Endodermal cell (in vitro differentiated cells): ENCODE measurements at regions not wholly inside any gene's neighbourhood (a gene's known extent, or its start where the extent isn't known, plus 50 kb on each side); places are given as distances from the start of the nearest gene placed in this dataset.

Source experiments
- DNase-seq: peaks from one replicate; pipeline ENCODE4 v3.0.0-alpha.2; 2017
- H3K27ac ChIP-seq: 2 replicates; pipeline ENCODE4 v1.5.1; 2013; ENCODE audit warnings: mild to moderate bottlenecking, low read depth, low read length, moderate library complexity
- H3K27me3 ChIP-seq: 2 replicates; pipeline ENCODE4 v1.6.1; 2013; ENCODE audit warnings: mild to moderate bottlenecking, low read length, moderate library complexity; ENCODE audit not compliant: insufficient read depth, control insufficient read depth, poor library complexity, severe bottlenecking
- H3K36me3 ChIP-seq: 2 replicates; pipeline ENCODE4 v1.7.0; 2013; ENCODE audit warnings: mild to moderate bottlenecking, low read length, moderate library complexity; ENCODE audit not compliant: control insufficient read depth, insufficient read depth
- H3K4me1 ChIP-seq: one replicate; pipeline ENCODE4 v1.7.0; 2013; ENCODE audit warnings: low read length; ENCODE audit not compliant: control insufficient read depth, insufficient read depth
- H3K4me3 ChIP-seq: 2 replicates; pipeline ENCODE4 v1.5.1; 2013; ENCODE audit warnings: mild to moderate bottlenecking, low read length, moderate library complexity
- H3K9ac ChIP-seq: 2 replicates; pipeline ENCODE4 v1.6.1; 2013; ENCODE audit warnings: mild to moderate bottlenecking, low read length, moderate library complexity; ENCODE audit not compliant: poor library complexity, severe bottlenecking; ENCODE audit errors: extremely low read depth
- H3K9me3 ChIP-seq: 2 replicates; pipeline ENCODE4 v1.6.1; 2013; ENCODE audit warnings: mild to moderate bottlenecking, low read length, moderate library complexity; ENCODE audit not compliant: control insufficient read depth
- H3K27ac Mint-ChIP-seq: 2 replicates; pipeline ENCODE4 v1.8.0; 2020; ENCODE audit warnings: mixed read lengths
- H3K27me3 Mint-ChIP-seq: 2 replicates; pipeline ENCODE4 v1.8.0; 2021; ENCODE audit warnings: mild to moderate bottlenecking, mixed read lengths; ENCODE audit not compliant: insufficient read depth
- H3K36me3 Mint-ChIP-seq: 2 replicates; pipeline ENCODE4 v1.8.0; 2020; ENCODE audit warnings: low read depth, mixed read lengths
- H3K4me1 Mint-ChIP-seq: 2 replicates; pipeline ENCODE4 v1.8.0; 2020; ENCODE audit warnings: mixed read lengths
- H3K4me3 Mint-ChIP-seq: 2 replicates; pipeline ENCODE4 v1.8.0; 2020; ENCODE audit warnings: mild to moderate bottlenecking, moderate library complexity, mixed read lengths
- H3K9me3 Mint-ChIP-seq: 2 replicates; pipeline ENCODE4 v1.8.0; 2020; ENCODE audit warnings: mild to moderate bottlenecking, mixed read lengths
- WGBS, 2 experiments: methylation state at CpG; one replicate each; pipeline versions ENCODE4 v1.1.5 to v1.1.7; 2013; ENCODE audit warnings: missing lambda C conversion rate in 2 of 2, mixed read lengths in 1 of 2; ENCODE audit not compliant: insufficient coverage in 1 of 2, insufficient read length in 1 of 2; 5-methylcytosine and 5-hydroxymethylcytosine counted together
- TF ChIP-seq, protein P1 (sequence below): fragments of 200-600 bp; sonication (generic); conservative IDR thresholded peaks from 2 replicates; pipeline ENCODE4 v1.5.0; 2021; ENCODE audit warnings: antibody characterized with exemption, mild to moderate bottlenecking

DNA sequence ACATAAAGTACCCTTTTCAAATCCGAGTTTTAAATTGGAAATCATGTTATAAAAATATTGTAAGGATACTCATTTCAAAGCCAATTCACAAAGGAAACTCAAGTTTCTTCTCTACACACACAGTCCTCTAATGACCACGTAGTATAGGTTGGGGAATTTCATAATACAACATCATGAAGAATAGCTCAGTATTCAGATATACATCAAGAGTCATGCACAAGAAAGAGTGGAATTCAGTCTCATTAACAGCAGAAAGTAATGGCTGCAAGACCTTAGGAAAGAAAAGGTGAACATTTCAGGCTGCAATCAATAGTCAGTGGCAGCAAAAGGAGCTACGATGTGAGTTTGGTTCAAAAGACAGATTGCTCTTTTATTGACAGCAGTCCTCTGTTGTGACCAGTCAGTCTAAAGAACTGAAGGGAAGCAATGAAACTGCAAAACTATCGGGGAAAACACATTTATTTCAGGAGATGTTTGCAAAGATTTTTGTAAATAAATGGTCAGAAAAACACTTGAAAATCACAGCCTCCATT lies 317.2 kb downstream of the IPMK start:
- Mint-ChIP-seq H3K27me3 (no peaks in the 10 kb centered on the region), H3K36me3 (no peaks in the 10 kb centered on the region), H3K9me3 (no peaks in the 10 kb centered on the region), H3K4me1 (no peaks in the 10 kb centered on the region), H3K4me3 (no peak overlapping the region), H3K27ac (no peak overlapping the region)
- H3K27me3 ChIP-seq: no peaks in the 10 kb centered on the region
- H3K4me1 ChIP-seq: no peaks in the 10 kb centered on the region
- no peaks in the 10 kb centered on the region for H3K9me3 ChIP-seq
- 82 to 96% methylated on average over 1 to 2 of the region's 4 CpGs for WGBS, 2 experiments
- H3K36me3 ChIP-seq: no peaks in the 10 kb centered on the region
- no peak overlapping the region for H3K27ac ChIP-seq
- TF ChIP-seq, protein P1, sequence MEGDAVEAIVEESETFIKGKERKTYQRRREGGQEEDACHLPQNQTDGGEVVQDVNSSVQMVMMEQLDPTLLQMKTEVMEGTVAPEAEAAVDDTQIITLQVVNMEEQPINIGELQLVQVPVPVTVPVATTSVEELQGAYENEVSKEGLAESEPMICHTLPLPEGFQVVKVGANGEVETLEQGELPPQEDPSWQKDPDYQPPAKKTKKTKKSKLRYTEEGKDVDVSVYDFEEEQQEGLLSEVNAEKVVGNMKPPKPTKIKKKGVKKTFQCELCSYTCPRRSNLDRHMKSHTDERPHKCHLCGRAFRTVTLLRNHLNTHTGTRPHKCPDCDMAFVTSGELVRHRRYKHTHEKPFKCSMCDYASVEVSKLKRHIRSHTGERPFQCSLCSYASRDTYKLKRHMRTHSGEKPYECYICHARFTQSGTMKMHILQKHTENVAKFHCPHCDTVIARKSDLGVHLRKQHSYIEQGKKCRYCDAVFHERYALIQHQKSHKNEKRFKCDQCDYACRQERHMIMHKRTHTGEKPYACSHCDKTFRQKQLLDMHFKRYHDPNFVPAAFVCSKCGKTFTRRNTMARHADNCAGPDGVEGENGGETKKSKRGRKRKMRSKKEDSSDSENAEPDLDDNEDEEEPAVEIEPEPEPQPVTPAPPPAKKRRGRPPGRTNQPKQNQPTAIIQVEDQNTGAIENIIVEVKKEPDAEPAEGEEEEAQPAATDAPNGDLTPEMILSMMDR: no peak
- H3K9ac ChIP-seq: no peak overlapping the region
- H3K4me3 ChIP-seq: no peak overlapping the region
- DNase-seq: no peak

- no peak for DNase-seq
- Mint-ChIP-seq H3K4me1 (no peaks in the 10 kb centered on the region), H3K9me3 (no peaks in the 10 kb centered on the region), H3K27me3 (no peaks in the 10 kb centered on the region), H3K4me3 (no peak overlapping the region), H3K27ac (no peak overlapping the region), H3K36me3 (no peaks in the 10 kb centered on the region)
- Histone ChIP-seq H3K27me3 (no peaks in the 10 kb centered on the region), H3K4me1 (no peaks in the 10 kb centered on the region), H3K36me3 (no peaks in the 10 kb centered on the region), H3K27ac (no peak overlapping the region), H3K9me3 (no peaks in the 10 kb centered on the region), H3K9ac (no peak overlapping the region), H3K4me3 (no peak overlapping the region)
- TF ChIP-seq, protein P1: no peak
- WGBS, 2 experiments: no CpG with 5 or more reads among the region's 2 CpGs
These were observed 318.9 kb downstream of the IPMK start for GRCh38 chr10:57948796-57949195.

DNA sequence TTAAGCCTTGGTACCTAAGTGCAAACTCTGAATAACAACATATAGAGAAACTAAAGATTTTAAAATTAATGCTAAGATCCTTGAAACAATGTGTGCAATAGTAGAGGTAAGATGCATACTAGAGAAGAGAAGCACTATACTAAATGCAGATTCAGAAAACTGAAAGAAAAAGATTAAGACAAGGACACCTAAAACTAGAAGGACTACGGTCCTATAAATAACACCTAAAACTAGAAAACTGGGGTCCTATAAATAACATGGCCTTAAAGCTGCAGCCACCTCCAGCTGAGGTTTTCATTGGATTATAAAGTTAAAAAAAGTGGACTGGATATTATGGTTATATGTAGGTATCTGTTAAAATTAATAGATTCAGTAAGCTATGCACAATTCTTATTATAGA lies 320.9 kb downstream of the IPMK start:
- no peaks in the 10 kb centered on the region for H3K36me3 ChIP-seq
- H3K9me3 Mint-ChIP-seq: no peaks in the 10 kb centered on the region
- no peak for DNase-seq
- TF ChIP-seq, protein P1: no peak
- no peak overlapping the region for H3K27ac ChIP-seq
- H3K36me3 Mint-ChIP-seq: no peaks in the 10 kb centered on the region
- H3K27ac Mint-ChIP-seq: no peak overlapping the region
- H3K9me3 ChIP-seq: no peaks in the 10 kb centered on the region
- no peaks in the 10 kb centered on the region for H3K4me1 ChIP-seq
- H3K4me1 Mint-ChIP-seq: no peaks in the 10 kb centered on the region
- WGBS, 2 experiments: 100% methylated on average over 1 of the region's 1 CpG; no CpG with 5 or more reads in 1 of the 2 experiments
- no peak overlapping the region for H3K4me3 Mint-ChIP-seq
- no peaks in the 10 kb centered on the region for H3K27me3 Mint-ChIP-seq
- no peak overlapping the region for H3K9ac ChIP-seq
- H3K4me3 ChIP-seq: no peak overlapping the region
- H3K27me3 ChIP-seq: no peaks in the 10 kb centered on the region
